ENCODE measurements at regions not wholly inside any gene's neighbourhood (a gene's known extent, or its start where the extent isn't known, plus 50 kb on each side); places are given as distances from the start of the nearest gene placed in this dataset.

- TF ChIP-seq CTCF (IDR thresholded peaks at IDR 0.05), result no peak
- TF ChIP-seq RAD21 (IDR thresholded peaks at IDR 0.05; ENCODE audit: low read length), result no peak
- no peak for TF ChIP-seq EZH2phosphoT487 (IDR thresholded peaks at IDR 0.05; ENCODE audit: borderline replicate concordance, low read depth)
- no peak for TF ChIP-seq IRF3 (IDR thresholded peaks at IDR 0.05; ENCODE audit: low read depth, low read length)
- peak in 1 of 2 experiments; percentile 63; a peak in 1 of 4 replicates for TF ChIP-seq EP300 (IDR thresholded peaks at IDR 0.05; ENCODE audit: borderline replicate concordance in 1 of 2, low read depth in 1 of 2, low read length in 1 of 2)
- peak; percentile 57 for TF ChIP-seq PBX3 (IDR thresholded peaks at IDR 0.05)
- TF ChIP-seq JUND (IDR thresholded peaks at IDR 0.05), result peak; percentile 57
- no peak for TF ChIP-seq MAX (IDR thresholded peaks at IDR 0.05; ENCODE audit: low read depth)
- no peak for TF ChIP-seq MXI1 (IDR thresholded peaks at IDR 0.05; ENCODE audit: low read depth, low read length)
- TF ChIP-seq POLR2AphosphoS5 (IDR thresholded peaks at IDR 0.05; ENCODE audit: low read depth, low read length), result 0 out of 2 replicates have a peak, but pooled peaks have one; percentile 22
These were observed 332.3 kb downstream of the BCKDHB start for GRCh38 chr6:80438772-80439171.
